H1 (cell line): ENCODE measurements at regions not wholly inside any gene's neighbourhood (a gene's known extent, or its start where the extent isn't known, plus 50 kb on each side); places are given as distances from the start of the nearest gene placed in this dataset.

Experiments used
- CTCF ChIA-PET: fragments of 300-600 bp; sonication (Branson Sonifier 250); formaldehyde crosslinking; loops from one replicate; lab custom pipeline; 2021; ENCODE audit not compliant: partially characterized antibody; lab: Charles Lee
- POLR2A ChIA-PET: fragments of 300-600 bp; sonication (Branson Sonifier 250); formaldehyde crosslinking; loops from one replicate; lab custom pipeline; 2021; ENCODE audit warnings: inconsistent platforms; ENCODE audit not compliant: partially characterized antibody; lab: Charles Lee
- DNase-seq, 2 experiments: peaks; one replicate each; pipeline versions ENCODE4 v3.0.0 to v3.0.0-alpha.2; 2010 to 2022; ENCODE audit warnings: low spot score in 2 of 2, low read depth in 1 of 2, mixed read lengths in 1 of 2
- FAIRE-seq: peaks from 2 replicates; lab custom pipeline; 2011; peaks lifted over from hg19 to GRCh38; lab: Jason Lieb, UNC
- H2AFZ ChIP-seq: 2 replicates; pipeline ENCODE4 v1.8.1; 2012; ENCODE audit warnings: low read length, inconsistent platforms
- H2AK5ac ChIP-seq: 2 replicates; pipeline ENCODE4 v1.6.1; 2013; ENCODE audit warnings: low read depth, low read length
- H2BK120ac ChIP-seq: replicated peaks from 2 replicates; pipeline ENCODE3; 2013; ENCODE audit warnings: low read depth, low read length, inconsistent platforms
- H2BK12ac ChIP-seq: 2 replicates; pipeline ENCODE4 v1.6.1; 2013; ENCODE audit warnings: low read depth, low read length
- H2BK15ac ChIP-seq: 2 replicates; pipeline ENCODE4 v1.6.1; 2013; ENCODE audit warnings: low read length
- H2BK20ac ChIP-seq: 2 replicates; pipeline ENCODE4 v1.6.1; 2013; ENCODE audit warnings: low read length
- H2BK5ac ChIP-seq: 2 replicates; pipeline ENCODE4 v1.6.1; 2013; ENCODE audit warnings: low read depth, low read length
- H3K14ac ChIP-seq: 2 replicates; pipeline ENCODE4 v1.6.1; 2013; ENCODE audit warnings: inconsistent platforms; ENCODE audit not compliant: insufficient read length
- H3K18ac ChIP-seq: 2 replicates; pipeline ENCODE4 v1.6.1; 2013; ENCODE audit warnings: low read length; ENCODE audit errors: extremely low read depth
- H3K23ac ChIP-seq: 2 replicates; pipeline ENCODE4 v1.6.1; 2013; ENCODE audit warnings: inconsistent platforms; ENCODE audit not compliant: insufficient read length
- H3K23me2 ChIP-seq: 2 replicates; pipeline ENCODE4 v1.6.1; 2013; ENCODE audit warnings: low read depth, low read length
- H3K27ac ChIP-seq: 2 replicates; pipeline ENCODE4 v1.6.1; 2011; ENCODE audit warnings: low read depth, low read length, inconsistent platforms
- H3K27me3 ChIP-seq, 4 experiments: replicated peaks in 1 of 4; 1 replicate in 1 of 4; 2 replicates in 3 of 4; pipeline versions ENCODE4 v1.6.1 to v1.8.1; 2011 to 2013; ENCODE audit warnings: low read length in 3 of 4, mild to moderate bottlenecking in 3 of 4, inconsistent platforms in 2 of 4, mixed read lengths in 2 of 4, moderate library complexity in 1 of 4; ENCODE audit not compliant: control insufficient read depth in 3 of 4, insufficient read depth in 3 of 4; ENCODE audit errors: extremely low read depth in 1 of 4
- H3K36me3 ChIP-seq, 4 experiments: 2 replicates each; pipeline versions ENCODE4 v1.6.1 to v1.8.1; 2011 to 2013; ENCODE audit warnings: mild to moderate bottlenecking in 4 of 4, low read length in 3 of 4, moderate library complexity in 2 of 4, control low read depth in 1 of 4, inconsistent platforms in 1 of 4; ENCODE audit not compliant: insufficient read depth in 4 of 4, control insufficient read depth in 2 of 4
- H3K4ac ChIP-seq: replicated peaks from 2 replicates; pipeline ENCODE3; 2013; ENCODE audit warnings: low read length, low read depth, mixed read lengths, inconsistent platforms; ENCODE audit not compliant: insufficient read length
- H3K4me1 ChIP-seq, 4 experiments: replicated peaks in 1 of 4; 1 replicate in 1 of 4; 2 replicates in 3 of 4; pipeline versions ENCODE4 v1.6.1 to v1.8.1; 2011 to 2013; ENCODE audit warnings: low read length in 3 of 4, inconsistent platforms in 2 of 4, mixed read lengths in 1 of 4; ENCODE audit not compliant: insufficient read depth in 4 of 4, control insufficient read depth in 3 of 4
- H3K4me2 ChIP-seq, 2 experiments: 2 replicates each; pipeline versions ENCODE4 v1.6.1 to v1.8.1; 2011 to 2013; ENCODE audit warnings: low read depth in 2 of 2, low read length in 2 of 2, control low read depth in 1 of 2, inconsistent platforms in 1 of 2, mild to moderate bottlenecking in 1 of 2; ENCODE audit not compliant: insufficient read depth in 1 of 2
- H3K4me3 ChIP-seq, 4 experiments: fragments of 200-600, 300-600 bp in 1 of 4; sonication (generic), shearing (Covaris generic), sonication (Bioruptor Twin) in 1 of 4; 2 replicates each; pipeline versions ENCODE4 v1.5.1 to v1.8.1; 2011 to 2016; ENCODE audit warnings: low read length in 4 of 4, low read depth in 3 of 4, control low read depth in 2 of 4, inconsistent platforms in 2 of 4, mild to moderate bottlenecking in 2 of 4, mixed read lengths in 1 of 4, moderate library complexity in 1 of 4; ENCODE audit not compliant: insufficient read depth in 2 of 4; ENCODE audit errors: extremely low read depth in 1 of 4
- H3K56ac ChIP-seq: replicated peaks from 2 replicates; pipeline ENCODE3; 2013; ENCODE audit warnings: low read depth, mild to moderate bottlenecking, mixed read lengths, low read length, inconsistent platforms; ENCODE audit not compliant: insufficient read length
- H3K79me1 ChIP-seq: 2 replicates; pipeline ENCODE4 v1.6.1; 2013; ENCODE audit warnings: low read depth, low read length, control low read depth
- H3K79me2 ChIP-seq, 2 experiments: 2 replicates each; pipeline versions ENCODE4 v1.6.1 to v1.8.1; 2012 to 2013; ENCODE audit warnings: low read length in 2 of 2, mild to moderate bottlenecking in 2 of 2, inconsistent platforms in 1 of 2; ENCODE audit not compliant: insufficient read depth in 2 of 2, control insufficient read depth in 1 of 2
- H3K9ac ChIP-seq, 4 experiments: replicated peaks in 1 of 4; 1 replicate in 1 of 4; 2 replicates in 3 of 4; pipeline versions ENCODE4 v1.6.1 to v1.8.1; 2011 to 2013; ENCODE audit warnings: low read depth in 3 of 4, low read length in 3 of 4, control low read depth in 2 of 4, mild to moderate bottlenecking in 2 of 4, moderate library complexity in 2 of 4, inconsistent platforms in 1 of 4; ENCODE audit errors: extremely low read depth in 1 of 4
- H3K9me3 ChIP-seq, 2 experiments: 2 replicates each; pipeline versions ENCODE4 v1.6.1 to v1.8.1; 2012 to 2013; ENCODE audit warnings: mild to moderate bottlenecking in 2 of 2, moderate library complexity in 2 of 2, control low read depth in 1 of 2, inconsistent platforms in 1 of 2, low read depth in 1 of 2, low read length in 1 of 2, mixed read lengths in 1 of 2; ENCODE audit not compliant: insufficient read depth in 2 of 2
- H4K20me1 ChIP-seq, 2 experiments: replicated peaks in 1 of 2; 2 replicates each; pipeline versions ENCODE3 to v1.8.1; 2011 to 2013; ENCODE audit warnings: inconsistent platforms in 2 of 2, low read length in 2 of 2, mild to moderate bottlenecking in 1 of 2; ENCODE audit not compliant: insufficient read depth in 2 of 2, control insufficient read depth in 1 of 2
- H4K5ac ChIP-seq: 2 replicates; pipeline ENCODE4 v1.6.1; 2013; ENCODE audit warnings: low read length, low read depth, mixed read lengths, inconsistent platforms; ENCODE audit not compliant: insufficient read length
- H4K8ac ChIP-seq: 2 replicates; pipeline ENCODE4 v1.8.0; 2013; ENCODE audit warnings: mild to moderate bottlenecking, moderate library complexity, low read length, inconsistent platforms; ENCODE audit not compliant: insufficient read depth; ENCODE audit errors: extremely low read depth
- H4K91ac ChIP-seq: replicated peaks from 2 replicates; pipeline ENCODE3; 2013; ENCODE audit warnings: low read length, mixed read lengths, inconsistent platforms; ENCODE audit not compliant: insufficient read length
- ATF2 ChIP-seq: IDR thresholded peaks from 2 replicates; pipeline ENCODE4 v1.6.1; 2012; ENCODE audit warnings: low read length, inconsistent platforms
- CHD1 ChIP-seq: IDR thresholded peaks from 2 replicates; pipeline ENCODE4 v1.6.1; 2012; ENCODE audit warnings: low read depth, low read length, improper control_type of control experiment
- EGR1 ChIP-seq: IDR thresholded peaks from 2 replicates; pipeline ENCODE4 v1.6.1; 2011; ENCODE audit warnings: low read depth, low read length, borderline replicate concordance
- NRF1 ChIP-seq: IDR thresholded peaks from 2 replicates; pipeline ENCODE4 v1.6.1; 2011; ENCODE audit warnings: mild to moderate bottlenecking, low read depth, low read length, improper control_type of control experiment
- PHF8 ChIP-seq: fragments of 200-600 bp; sonication (generic); conservative IDR thresholded peaks from 2 replicates; pipeline ENCODE4 v1.7.1; 2012; ENCODE audit warnings: low read depth, mild to moderate bottlenecking, inconsistent platforms, low read length, moderate library complexity
- RNF2 ChIP-seq: fragments of 200-900, 300-1000 bp; sonication (generic); IDR thresholded peaks from 2 replicates; pipeline ENCODE4 v1.7.1; 2016; ENCODE audit warnings: borderline replicate concordance, low read depth, mild to moderate bottlenecking, antibody characterized with exemption, low read length; ENCODE audit not compliant: poor library complexity, severe bottlenecking; ENCODE audit errors: missing control alignments
- YY1 ChIP-seq: IDR thresholded peaks from 2 replicates; pipeline ENCODE4 v1.6.1; 2011; ENCODE audit warnings: low read depth, mild to moderate bottlenecking, low read length
- WGBS, 2 experiments: shearing (Covaris generic) in 1 of 2; methylation state at CpG; one replicate each; pipeline versions ENCODE4 v1.1.6 to v1.1.7; 2013 to 2015; ENCODE audit warnings: low lambda C conversion rate in 2 of 2, mixed read lengths in 2 of 2, inconsistent platforms in 1 of 2, low coverage in 1 of 2, missing lambda C conversion rate in 1 of 2; ENCODE audit not compliant: insufficient replicate concordance in 2 of 2, insufficient coverage in 1 of 2, insufficient read length in 1 of 2; ENCODE audit errors: extremely low coverage in 1 of 2, missing lambda C conversion rate in 1 of 2; 5-methylcytosine and 5-hydroxymethylcytosine counted together

- no peak overlapping the region for H3K18ac ChIP-seq
Observed at GRCh38 chr6:82507112-82507511, 143.5 kb downstream of the TPBG start.

More at GRCh38 chr6:82507112-82507511, 143.5 kb downstream of the TPBG start:
- H3K4me2 ChIP-seq = no peak overlapping the region
- no peak overlapping the region for H3K9ac ChIP-seq
- no peak overlapping the region for H4K8ac ChIP-seq
- no peak overlapping the region for H3K56ac ChIP-seq
- ChIA-PET POLR2A (no interaction called here), CTCF (no interaction called here)
- no peak overlapping the region for H3K4ac ChIP-seq
- H2AK5ac ChIP-seq = no peak overlapping the region
- H3K14ac ChIP-seq = no peak overlapping the region
- no peak overlapping the region for H3K4me3 ChIP-seq
- no peak overlapping the region for H3K27ac ChIP-seq
- H3K23me2 ChIP-seq = no peaks in the 10 kb centered on the region
- H2AFZ ChIP-seq = no peak overlapping the region
- FAIRE-seq = no peak
- peaks cover under 1 to 2% of the 10 kb centered on the region in 2 experiments; a peak in 3 of 4 replicates for H3K9me3 ChIP-seq
- no peak overlapping the region for H4K91ac ChIP-seq
- H2BK20ac ChIP-seq = no peak overlapping the region
- no peaks in the 10 kb centered on the region for H3K79me2 ChIP-seq
- no peaks in the 10 kb centered on the region for H3K79me1 ChIP-seq
- peaks cover 0 to 3% (median 0%) of the 10 kb centered on the region in 4 experiments; a peak in 1 of 7 replicates for H3K4me1 ChIP-seq
- H4K5ac ChIP-seq = no peak overlapping the region
- no peaks in the 10 kb centered on the region for H4K20me1 ChIP-seq
- no peak for DNase-seq
- H3K36me3 ChIP-seq = no peaks in the 10 kb centered on the region
- H3K27me3 ChIP-seq = no peaks in the 10 kb centered on the region
- no peak overlapping the region for H3K23ac ChIP-seq
- WGBS, 2 experiments = 67% methylated on average over 1 of the region's 1 CpG; no CpG with 5 or more reads in 1 of the 2 experiments
- no peak overlapping the region for H2BK5ac ChIP-seq
- TF ChIP-seq NRF1 (no peak), RNF2 (no peak), CHD1 (no peak), YY1 (no peak), PHF8 (no peak), EGR1 (no peak), ATF2 (no peak)
- no peak overlapping the region for H2BK12ac ChIP-seq
- H2BK15ac ChIP-seq = no peak overlapping the region
- H2BK120ac ChIP-seq = no peak overlapping the region
